ENCODE measurements at regions not wholly inside any gene's neighbourhood (a gene's known extent, or its start where the extent isn't known, plus 50 kb on each side); places are given as distances from the start of the nearest gene placed in this dataset.

DNA sequence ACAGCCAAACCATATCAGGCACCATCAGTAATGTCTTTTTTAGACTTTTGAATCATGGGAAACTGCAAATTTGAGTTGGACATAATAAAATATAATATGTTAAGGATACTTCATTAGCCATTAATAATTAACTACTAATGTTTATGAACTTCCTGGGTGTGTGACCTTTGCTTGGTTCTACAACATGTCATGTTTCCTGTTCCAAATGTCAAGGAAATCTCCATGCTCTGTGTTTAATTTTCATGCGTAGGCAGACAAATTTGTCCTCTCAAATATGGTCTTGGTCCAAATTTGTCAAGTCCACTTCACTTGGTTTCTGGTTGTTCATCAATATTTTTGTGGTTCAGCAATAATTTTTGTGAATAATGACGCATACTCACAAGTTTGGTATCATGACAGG is 410.5 kb downstream of the BMP2 start:
- DNase-seq (ENCODE audit: low read depth in 1 of 2, low spot score in 1 of 2) (no peak), FAIRE-seq (no peak), ATAC-seq (no peak)
- H3K9me3 ChIP-seq: peaks cover 8% of the 10 kb centered on the region; the same call in 2 of the 3 replicates
- ChIA-PET CTCF (no interaction called here), POLR2A (no interaction called here)
- no peak overlapping the region for H3K27ac ChIP-seq
- 51% methylated on average over 2 of the region's 2 CpGs for WGBS (ENCODE audit: missing lambda C conversion rate)
- no peaks in the 10 kb centered on the region for H3K4me1 ChIP-seq
- no peak overlapping the region for H3K4me3 ChIP-seq
- TF ChIP-seq EHF (CRISPR knock-in tag; IDR thresholded peaks at IDR 0.05) (no peak), KDM5A (IDR thresholded peaks at IDR 0.05) (no peak), HOXA7 (CRISPR knock-in tag; IDR thresholded peaks at IDR 0.05) (no peak), ESRRA (IDR thresholded peaks at IDR 0.05; ENCODE audit: borderline replicate concordance, low read length) (no peak)
- no peak overlapping the region for H3K4me2 ChIP-seq

DNA sequence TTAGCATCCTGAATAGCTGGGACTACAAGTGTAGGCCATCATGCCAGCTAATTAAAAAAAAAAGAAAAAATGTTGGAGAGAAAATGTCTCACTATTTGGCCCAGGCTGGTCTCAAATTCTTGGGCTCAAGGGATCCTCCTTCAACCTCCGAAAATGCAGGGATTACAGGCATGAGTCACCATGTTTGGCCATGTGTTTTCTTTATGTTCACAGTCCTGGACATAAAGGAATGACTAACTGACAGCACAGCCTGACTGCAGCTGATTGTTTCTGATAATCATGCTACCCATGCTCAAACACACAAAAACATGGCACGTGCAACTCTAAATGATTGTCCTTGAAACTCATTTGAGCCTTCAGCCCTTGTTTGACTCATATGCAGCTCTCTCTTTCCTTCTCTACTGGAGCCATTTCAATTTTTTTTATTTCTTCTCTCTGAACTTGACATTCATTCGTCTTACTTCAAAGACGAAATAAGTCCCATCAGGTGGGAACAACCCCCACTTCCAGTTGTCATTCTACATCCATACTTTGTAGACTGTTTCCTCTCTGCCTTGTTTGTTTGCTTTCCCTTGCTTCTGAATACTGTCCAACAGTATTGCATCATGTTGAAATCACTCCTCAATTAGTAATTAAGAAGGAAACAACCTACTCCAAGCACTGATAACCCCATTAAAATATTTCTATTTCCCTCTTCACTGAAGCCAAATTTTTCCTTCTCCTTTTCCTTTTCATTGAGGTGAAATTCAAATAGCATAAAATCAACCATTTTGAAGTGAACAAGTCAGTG is 413.0 kb downstream of the BMP2 start:
- FAIRE-seq (no peak), DNase-seq (ENCODE audit: low read depth in 1 of 2, low spot score in 1 of 2) (no peak), ATAC-seq (no peak)
- H3K4me1 ChIP-seq: no peaks in the 10 kb centered on the region
- no peak overlapping the region for H3K27ac ChIP-seq
- H3K4me3 ChIP-seq: no peak overlapping the region
- ChIA-PET CTCF (interaction anchor here (0.7 kb wide), 1 partner anchor 87 kb away, joined by 4 read pairs; no protein-coding TSS in a partner anchor), POLR2A (no interaction called here)
- WGBS (ENCODE audit: missing lambda C conversion rate): under 1% methylated on average over 4 of the region's 4 CpGs
- peaks cover 8% of the 10 kb centered on the region; the same call in 2 of the 3 replicates for H3K9me3 ChIP-seq
- TF ChIP-seq HDAC2 (IDR thresholded peaks at IDR 0.05): no peak
- TF ChIP-seq MAFK (IDR thresholded peaks at IDR 0.05; ENCODE audit: partially characterized antibody): no peak
- TF ChIP-seq, protein P1, sequence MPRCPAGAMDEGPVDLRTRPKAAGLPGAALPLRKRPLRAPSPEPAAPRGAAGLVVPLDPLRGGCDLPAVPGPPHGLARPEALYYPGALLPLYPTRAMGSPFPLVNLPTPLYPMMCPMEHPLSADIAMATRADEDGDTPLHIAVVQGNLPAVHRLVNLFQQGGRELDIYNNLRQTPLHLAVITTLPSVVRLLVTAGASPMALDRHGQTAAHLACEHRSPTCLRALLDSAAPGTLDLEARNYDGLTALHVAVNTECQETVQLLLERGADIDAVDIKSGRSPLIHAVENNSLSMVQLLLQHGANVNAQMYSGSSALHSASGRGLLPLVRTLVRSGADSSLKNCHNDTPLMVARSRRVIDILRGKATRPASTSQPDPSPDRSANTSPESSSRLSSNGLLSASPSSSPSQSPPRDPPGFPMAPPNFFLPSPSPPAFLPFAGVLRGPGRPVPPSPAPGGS (IDR thresholded peaks at IDR 0.05): no peak
- TF ChIP-seq TP53 (CRISPR knock-in tag; IDR thresholded peaks at IDR 0.05): no peak
- no peak for TF ChIP-seq CHD4 (IDR thresholded peaks at IDR 0.05; ENCODE audit: borderline replicate concordance)
- TF ChIP-seq FOSB (CRISPR knock-in tag; IDR thresholded peaks at IDR 0.05): no peak
- no peak for TF ChIP-seq FOSL2 (IDR thresholded peaks at IDR 0.05)
- no peak for TF ChIP-seq FOSL2 (CRISPR knock-in tag; IDR thresholded peaks at IDR 0.05)
- TF ChIP-seq, protein P2, sequence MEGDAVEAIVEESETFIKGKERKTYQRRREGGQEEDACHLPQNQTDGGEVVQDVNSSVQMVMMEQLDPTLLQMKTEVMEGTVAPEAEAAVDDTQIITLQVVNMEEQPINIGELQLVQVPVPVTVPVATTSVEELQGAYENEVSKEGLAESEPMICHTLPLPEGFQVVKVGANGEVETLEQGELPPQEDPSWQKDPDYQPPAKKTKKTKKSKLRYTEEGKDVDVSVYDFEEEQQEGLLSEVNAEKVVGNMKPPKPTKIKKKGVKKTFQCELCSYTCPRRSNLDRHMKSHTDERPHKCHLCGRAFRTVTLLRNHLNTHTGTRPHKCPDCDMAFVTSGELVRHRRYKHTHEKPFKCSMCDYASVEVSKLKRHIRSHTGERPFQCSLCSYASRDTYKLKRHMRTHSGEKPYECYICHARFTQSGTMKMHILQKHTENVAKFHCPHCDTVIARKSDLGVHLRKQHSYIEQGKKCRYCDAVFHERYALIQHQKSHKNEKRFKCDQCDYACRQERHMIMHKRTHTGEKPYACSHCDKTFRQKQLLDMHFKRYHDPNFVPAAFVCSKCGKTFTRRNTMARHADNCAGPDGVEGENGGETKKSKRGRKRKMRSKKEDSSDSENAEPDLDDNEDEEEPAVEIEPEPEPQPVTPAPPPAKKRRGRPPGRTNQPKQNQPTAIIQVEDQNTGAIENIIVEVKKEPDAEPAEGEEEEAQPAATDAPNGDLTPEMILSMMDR (IDR thresholded peaks at IDR 0.05): no peak
- TF ChIP-seq HOXB13 (CRISPR knock-in tag; IDR thresholded peaks at IDR 0.05; ENCODE audit: low read depth): no peak
- TF ChIP-seq, protein P3, sequence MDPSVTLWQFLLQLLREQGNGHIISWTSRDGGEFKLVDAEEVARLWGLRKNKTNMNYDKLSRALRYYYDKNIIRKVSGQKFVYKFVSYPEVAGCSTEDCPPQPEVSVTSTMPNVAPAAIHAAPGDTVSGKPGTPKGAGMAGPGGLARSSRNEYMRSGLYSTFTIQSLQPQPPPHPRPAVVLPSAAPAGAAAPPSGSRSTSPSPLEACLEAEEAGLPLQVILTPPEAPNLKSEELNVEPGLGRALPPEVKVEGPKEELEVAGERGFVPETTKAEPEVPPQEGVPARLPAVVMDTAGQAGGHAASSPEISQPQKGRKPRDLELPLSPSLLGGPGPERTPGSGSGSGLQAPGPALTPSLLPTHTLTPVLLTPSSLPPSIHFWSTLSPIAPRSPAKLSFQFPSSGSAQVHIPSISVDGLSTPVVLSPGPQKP (IDR thresholded peaks at IDR 0.05; ENCODE audit: low read depth, low read length): no peak
- TF ChIP-seq GATA3 (IDR thresholded peaks at IDR 0.05; ENCODE audit: borderline replicate concordance): no peak
- TF ChIP-seq, protein P4, sequence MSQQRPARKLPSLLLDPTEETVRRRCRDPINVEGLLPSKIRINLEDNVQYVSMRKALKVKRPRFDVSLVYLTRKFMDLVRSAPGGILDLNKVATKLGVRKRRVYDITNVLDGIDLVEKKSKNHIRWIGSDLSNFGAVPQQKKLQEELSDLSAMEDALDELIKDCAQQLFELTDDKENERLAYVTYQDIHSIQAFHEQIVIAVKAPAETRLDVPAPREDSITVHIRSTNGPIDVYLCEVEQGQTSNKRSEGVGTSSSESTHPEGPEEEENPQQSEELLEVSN (IDR thresholded peaks at IDR 0.05; ENCODE audit: borderline replicate concordance, low read depth): no peak
- no peak for TF ChIP-seq KDM1A (IDR thresholded peaks at IDR 0.05; ENCODE audit: low read depth)
- TF ChIP-seq RARB (CRISPR knock-in tag; IDR thresholded peaks at IDR 0.05): no peak
- TF ChIP-seq TFCP2L1 (CRISPR knock-in tag; IDR thresholded peaks at IDR 0.05): no peak
- TF ChIP-seq ZC3H11A (IDR thresholded peaks at IDR 0.05): no peak
- TF ChIP-seq, protein P5, sequence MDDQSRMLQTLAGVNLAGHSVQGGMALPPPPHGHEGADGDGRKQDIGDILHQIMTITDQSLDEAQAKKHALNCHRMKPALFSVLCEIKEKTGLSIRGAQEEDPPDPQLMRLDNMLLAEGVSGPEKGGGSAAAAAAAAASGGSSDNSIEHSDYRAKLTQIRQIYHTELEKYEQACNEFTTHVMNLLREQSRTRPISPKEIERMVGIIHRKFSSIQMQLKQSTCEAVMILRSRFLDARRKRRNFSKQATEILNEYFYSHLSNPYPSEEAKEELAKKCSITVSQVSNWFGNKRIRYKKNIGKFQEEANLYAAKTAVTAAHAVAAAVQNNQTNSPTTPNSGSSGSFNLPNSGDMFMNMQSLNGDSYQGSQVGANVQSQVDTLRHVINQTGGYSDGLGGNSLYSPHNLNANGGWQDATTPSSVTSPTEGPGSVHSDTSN (IDR thresholded peaks at IDR 0.05): no peak
- H3K4me2 ChIP-seq: no peak overlapping the region

Measured in A549 (cell line).